Head of caudate nucleus (tissue), 42 donors: ENCODE measurements at regions not wholly inside any gene's neighbourhood (a gene's known extent, or its start where the extent isn't known, plus 50 kb on each side); places are given as distances from the start of the nearest gene placed in this dataset.

Experiments
- DNase-seq, 42 donors: peaks; one replicate each; pipeline versions ENCODE4 v3.0.0 to v3.0.0-alpha.2; 2020 to 2021; ENCODE audit warnings: mixed read lengths in 7 of 42
- intact Hi-C: fragments of 100-400 bp; cut with DNase I; formaldehyde crosslinking; loops from one replicate; pipeline ENCODE4 v1.15.0; 2022

GRCh38 chr5:10812218-10812617 is 51.2 kb upstream of the DAP start:
- intact Hi-C loops: no loop called here

More at GRCh38 chr5:10812218-10812617, 51.2 kb upstream of the DAP start:
- DNase-seq: no peak
